ENCODE measurements at regions not wholly inside any gene's neighbourhood (a gene's known extent, or its start where the extent isn't known, plus 50 kb on each side); places are given as distances from the start of the nearest gene placed in this dataset.

GRCh38 chr10:126770809-126771208, 100.3 kb upstream of the C10orf90 start:
- TF ChIP-seq POLR2A (IDR thresholded peaks at IDR 0.05) (no peak), POLR2AphosphoS5 (IDR thresholded peaks at IDR 0.05) (no peak), EP300 (IDR thresholded peaks at IDR 0.05) (no peak)
- TF ChIP-seq, protein P1, sequence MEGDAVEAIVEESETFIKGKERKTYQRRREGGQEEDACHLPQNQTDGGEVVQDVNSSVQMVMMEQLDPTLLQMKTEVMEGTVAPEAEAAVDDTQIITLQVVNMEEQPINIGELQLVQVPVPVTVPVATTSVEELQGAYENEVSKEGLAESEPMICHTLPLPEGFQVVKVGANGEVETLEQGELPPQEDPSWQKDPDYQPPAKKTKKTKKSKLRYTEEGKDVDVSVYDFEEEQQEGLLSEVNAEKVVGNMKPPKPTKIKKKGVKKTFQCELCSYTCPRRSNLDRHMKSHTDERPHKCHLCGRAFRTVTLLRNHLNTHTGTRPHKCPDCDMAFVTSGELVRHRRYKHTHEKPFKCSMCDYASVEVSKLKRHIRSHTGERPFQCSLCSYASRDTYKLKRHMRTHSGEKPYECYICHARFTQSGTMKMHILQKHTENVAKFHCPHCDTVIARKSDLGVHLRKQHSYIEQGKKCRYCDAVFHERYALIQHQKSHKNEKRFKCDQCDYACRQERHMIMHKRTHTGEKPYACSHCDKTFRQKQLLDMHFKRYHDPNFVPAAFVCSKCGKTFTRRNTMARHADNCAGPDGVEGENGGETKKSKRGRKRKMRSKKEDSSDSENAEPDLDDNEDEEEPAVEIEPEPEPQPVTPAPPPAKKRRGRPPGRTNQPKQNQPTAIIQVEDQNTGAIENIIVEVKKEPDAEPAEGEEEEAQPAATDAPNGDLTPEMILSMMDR (IDR thresholded peaks at IDR 0.05) = no peak
